ACHN (cell line): ENCODE measurements at regions not wholly inside any gene's neighbourhood (a gene's known extent, or its start where the extent isn't known, plus 50 kb on each side); places are given as distances from the start of the nearest gene placed in this dataset.
"Not testable (repeated sequence)": the region's sequence is repeated elsewhere in the genome, so short reads cannot be mapped to it uniquely, and the experiment has no call there.

Experiments
- DNase-seq: peaks from one replicate; pipeline ENCODE4 v3.0.0-alpha.2; 2015
- in situ Hi-C: cut with HindIII; loops from 2 replicates; pipeline ENCODE4 v1.10.0; 2017; ENCODE audit warnings: low sequenced_read_pairs, low pct_ligation_motif_present, low pct_unique_long_range_greater_than_20kb

DNA sequence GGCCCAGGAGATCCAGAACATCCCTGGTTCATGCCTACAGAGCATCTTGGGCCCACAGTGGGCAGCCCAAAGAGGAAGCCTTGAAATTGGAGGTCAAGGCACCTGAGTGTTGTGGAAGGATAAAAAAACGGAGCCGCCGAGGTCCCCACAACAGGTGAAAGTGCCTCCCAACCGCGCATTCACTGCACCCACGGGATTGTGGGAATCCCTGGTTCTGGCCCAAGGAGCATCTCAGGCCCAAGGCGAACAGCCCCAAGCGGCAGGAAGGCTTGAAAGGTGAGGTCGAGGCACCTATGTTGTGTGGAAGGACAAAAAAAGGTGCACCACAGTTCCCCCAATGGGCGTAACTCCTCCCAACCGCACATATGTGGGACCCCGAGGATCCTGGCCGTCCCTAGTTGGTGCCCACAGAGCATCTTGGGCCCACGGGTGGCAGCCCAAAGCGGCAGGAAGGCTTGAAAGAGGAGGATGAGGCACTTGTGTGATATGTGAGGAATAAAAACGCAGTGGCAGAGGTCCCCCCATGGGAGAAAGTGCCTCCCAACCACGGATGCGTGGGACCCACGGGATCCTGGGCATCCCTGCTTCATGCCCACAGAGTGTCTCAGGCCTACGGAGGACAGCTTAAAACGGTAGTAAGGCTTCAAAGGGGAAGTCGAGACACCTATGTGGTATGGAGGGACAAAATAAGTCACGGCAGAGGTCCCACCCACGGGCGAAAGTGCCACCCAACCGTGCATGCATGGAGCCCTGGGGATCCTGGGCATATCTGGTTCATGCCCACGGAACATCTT, 583.9 kb downstream of the ALG10 start:
- in situ Hi-C loops = no loop called here

GRCh38 chr12:34606749-34607519, 584.6 kb downstream of the ALG10 start:
- DNase-seq = no peak
- in situ Hi-C loops = no loop called here

More for the DNA sequence above, 583.9 kb downstream of the ALG10 start:
- no peak for DNase-seq

DNA sequence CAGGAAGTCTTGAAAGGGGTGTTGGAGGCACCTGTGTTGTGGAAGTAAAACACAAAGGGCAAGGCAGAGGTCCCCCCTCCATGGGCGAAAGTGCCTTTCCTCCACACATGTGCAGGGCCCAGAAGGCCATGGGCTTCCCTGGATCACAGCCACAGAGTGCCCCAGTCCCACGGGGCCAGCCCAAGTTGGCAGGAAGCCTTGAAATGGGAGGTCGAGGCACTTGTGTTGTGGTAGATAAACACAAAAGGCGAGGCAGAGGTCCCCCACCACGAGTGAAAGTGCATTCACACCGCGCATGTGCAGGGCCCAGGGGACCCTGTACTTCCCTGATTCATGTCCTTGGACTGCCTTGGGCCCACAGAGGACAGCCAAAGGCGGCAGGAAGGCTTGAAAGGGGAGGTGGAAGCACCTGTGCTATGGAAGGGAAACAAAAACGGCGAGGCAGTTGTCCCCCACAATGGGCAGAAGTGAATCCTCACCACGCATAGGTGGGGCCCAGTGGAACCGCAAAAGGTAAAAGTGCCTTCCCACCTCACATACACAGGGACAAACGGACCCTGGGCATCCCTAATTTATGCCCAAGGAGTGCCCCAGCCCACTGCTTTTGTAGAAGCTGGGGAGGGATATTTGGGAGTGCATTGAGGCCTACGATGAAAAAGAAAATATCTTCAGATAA, 585.4 kb downstream of the ALG10 start:
- in situ Hi-C loops = no loop called here

DNA sequence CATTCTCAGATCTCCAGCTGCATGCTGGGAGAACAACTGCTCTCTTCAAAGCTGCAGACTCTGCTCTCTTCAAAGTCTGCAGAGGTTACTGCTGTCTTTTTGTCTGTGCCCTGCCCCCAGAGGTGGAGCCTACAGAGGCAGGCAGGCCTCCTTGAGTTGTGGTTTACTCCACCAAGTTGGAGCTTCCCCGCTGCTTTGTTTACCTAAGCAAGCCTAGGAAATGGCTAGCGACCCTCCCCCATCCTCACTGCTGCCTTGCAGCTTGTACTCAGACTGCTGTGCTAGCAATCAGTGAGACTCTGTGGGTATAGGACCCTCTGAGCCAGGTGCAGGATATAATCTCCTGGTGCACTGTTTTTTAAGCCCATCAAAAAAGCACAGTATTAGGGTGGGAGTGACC, 591.7 kb downstream of the ALG10 start:
- DNase-seq, in situ Hi-C loops: not testable (repeated sequence)

More for the DNA sequence above, 585.4 kb downstream of the ALG10 start:
- no peak for DNase-seq

DNA sequence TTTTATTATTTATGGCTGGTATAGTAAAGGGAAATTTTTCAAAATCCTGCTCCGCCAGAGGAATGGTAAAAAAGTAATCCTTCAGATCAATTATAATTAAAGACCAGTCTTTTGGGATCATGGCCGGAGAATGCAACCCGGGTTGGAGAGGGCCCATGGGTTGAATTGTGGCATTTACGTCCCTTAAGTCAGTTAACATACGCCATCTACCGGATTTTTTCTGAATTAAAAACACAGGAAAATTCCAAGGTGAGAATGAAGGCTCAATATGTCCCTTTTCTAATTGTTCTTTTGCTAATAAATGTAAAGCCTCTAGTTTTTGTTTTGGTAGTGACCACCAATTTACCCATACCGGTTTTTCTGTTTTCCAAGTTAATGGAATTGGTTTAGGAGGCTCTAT, 602.8 kb downstream of the ALG10 start:
- in situ Hi-C loops = no loop called here
- DNase-seq = peak; percentile 59

DNA sequence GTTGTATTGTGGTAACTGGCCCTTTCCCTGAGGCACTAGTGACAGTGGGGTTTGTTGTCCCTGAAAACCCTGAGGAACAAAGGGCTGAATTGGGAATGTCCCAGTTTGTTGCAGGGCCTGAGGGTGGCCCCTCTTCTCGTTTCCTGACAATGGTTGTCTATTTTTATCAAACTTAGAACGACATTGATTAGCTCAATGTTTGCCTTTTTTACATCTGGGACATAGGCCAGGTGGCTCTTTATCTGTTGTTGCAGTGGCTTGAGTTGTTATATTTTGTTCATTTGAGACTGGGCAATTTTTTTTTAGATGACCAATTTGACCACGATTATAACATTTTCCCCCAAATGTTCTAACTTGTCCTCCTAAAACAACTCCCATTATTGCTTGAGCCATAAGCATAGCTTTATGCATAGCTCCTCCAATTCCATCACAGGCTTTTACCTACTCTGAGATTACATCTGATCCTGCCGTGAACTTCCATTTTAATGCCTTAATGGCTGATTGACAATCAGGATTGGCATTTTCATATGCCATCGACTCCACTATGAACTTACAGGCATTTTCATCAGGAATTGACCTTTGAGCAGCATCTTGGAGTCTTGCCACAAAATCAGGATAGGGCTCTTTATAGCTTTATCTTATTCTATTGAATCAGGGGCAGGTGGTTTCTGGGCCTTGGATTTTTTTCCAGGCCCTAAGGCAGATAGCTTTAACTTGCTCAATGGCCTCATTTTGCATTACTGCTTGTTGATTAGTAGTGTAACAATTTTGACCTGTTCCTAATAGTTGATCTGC, 604.3 kb downstream of the ALG10 start:
- in situ Hi-C loops = no loop called here

More for the DNA sequence above, 604.3 kb downstream of the ALG10 start:
- no peak for DNase-seq
